Thyroid gland (tissue), 4 donors: ENCODE measurements at regions not wholly inside any gene's neighbourhood (a gene's known extent, or its start where the extent isn't known, plus 50 kb on each side); places are given as distances from the start of the nearest gene placed in this dataset.
"Not testable (repeated sequence)": the region's sequence is repeated elsewhere in the genome, so short reads cannot be mapped to it uniquely, and the experiment has no call there.

Experiments used
- DNase-seq, 2 donors: peaks; one replicate each; pipeline ENCODE4 v3.0.0-alpha.2; 2019
- H3K27ac ChIP-seq, 3 donors: fragments of 200-600 bp; sonication (generic); 1 replicate in 2 of 3; 2 replicates in 1 of 3; pipeline ENCODE4 v1.5.1; 2016 to 2019; ENCODE audit warnings: mild to moderate bottlenecking in 1 of 3, moderate library complexity in 1 of 3
- H3K27me3 ChIP-seq: fragments of 200-600 bp; sonication (generic); one replicate; pipeline ENCODE4 v1.5.1; 2019
- H3K36me3 ChIP-seq, 2 donors: fragments of 200-600 bp; sonication (generic); one replicate each; pipeline ENCODE4 v1.5.1; 2016 to 2019
- H3K4me1 ChIP-seq, 2 donors: fragments of 200-600 bp; sonication (generic); one replicate each; pipeline ENCODE4 v1.5.1; 2017 to 2019
- H3K4me3 ChIP-seq, 3 donors: fragments of 200-600 bp; sonication (generic); replicated peaks in 1 of 3; 1 replicate in 2 of 3; 2 replicates in 1 of 3; pipeline ENCODE4 v1.5.1; 2016; ENCODE audit warnings: mild to moderate bottlenecking in 1 of 3
- H3K9me3 ChIP-seq: fragments of 200-600 bp; sonication (generic); one replicate; pipeline ENCODE4 v1.5.1; 2017
- CTCF ChIP-seq, 6 experiments: fragments of 200-600 bp in 3 of 6; fragments of 450-650 bp in 3 of 6; sonication (generic) in 3 of 6; IDR thresholded peaks; one replicate each; pipeline ENCODE4 v1.5.1; 2016 to 2019; ENCODE audit warnings: antibody characterized with exemption in 6 of 6, mild to moderate bottlenecking in 2 of 6, inconsistent platforms in 1 of 6, moderate library complexity in 1 of 6
- POLR2A ChIP-seq, 2 donors: fragments of 450-650 bp; IDR thresholded peaks; one replicate each; pipeline ENCODE4 v1.6.1; 2017; ENCODE audit warnings: antibody characterized with exemption in 2 of 2, mild to moderate bottlenecking in 2 of 2, moderate library complexity in 1 of 2
- WGBS, 2 donors: methylation state at CpG; one replicate each; pipeline ENCODE4 v1.1.5; 2017; 5-methylcytosine and 5-hydroxymethylcytosine counted together
- intact Hi-C: fragments of 100-400 bp; cut with DNase I; formaldehyde crosslinking; loops from one replicate; pipeline ENCODE4 v1.15.1; 2023

DNA sequence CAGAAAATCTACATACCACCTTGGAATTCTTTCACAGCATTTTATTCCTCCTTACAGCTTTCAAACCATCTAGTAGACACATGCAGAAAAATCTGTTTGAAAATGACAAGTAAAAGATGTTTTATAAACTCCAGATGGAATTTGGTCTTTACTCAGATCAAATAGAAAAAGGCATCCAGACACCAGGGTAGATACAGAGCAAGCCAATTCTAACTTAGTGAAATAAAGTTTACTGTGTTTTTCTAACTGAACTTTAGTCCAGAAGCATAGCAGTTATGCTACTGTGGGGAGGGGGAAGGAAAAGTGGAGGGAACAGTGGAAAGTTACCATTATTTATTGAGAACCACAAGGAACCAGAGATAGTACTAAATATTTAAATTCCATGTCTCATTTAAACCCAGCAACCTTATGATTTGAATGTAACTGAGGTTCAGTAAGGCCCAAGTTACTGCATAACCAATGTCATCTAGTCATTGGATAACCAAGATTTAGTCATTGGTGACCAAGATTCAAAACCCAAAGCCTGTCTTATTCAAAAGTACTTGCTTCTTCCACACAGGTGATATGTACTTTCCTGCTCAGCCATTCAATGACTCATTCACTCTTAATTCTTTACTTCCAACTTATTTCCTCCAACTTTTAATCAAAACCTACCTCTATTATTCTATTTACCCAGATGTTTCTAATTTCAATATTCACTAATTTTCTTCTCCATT is 57.7 kb downstream of the RAD51AP2 start:
- H3K27ac ChIP-seq: no peak overlapping the region
- H3K27me3 ChIP-seq: no peaks in the 10 kb centered on the region
- H3K4me1 ChIP-seq: no peaks in the 10 kb centered on the region
- TF ChIP-seq CTCF (IDR thresholded peaks at IDR 0.05) (no peak), POLR2A (IDR thresholded peaks at IDR 0.05) (no peak)
- intact Hi-C loops: no loop called here
- no peak for DNase-seq
- no peaks in the 10 kb centered on the region for H3K36me3 ChIP-seq
- no peaks in the 10 kb centered on the region for H3K9me3 ChIP-seq
- no peak overlapping the region for H3K4me3 ChIP-seq

GRCh38 chr2:17455343-17455742 is 62.9 kb downstream of the RAD51AP2 start:
- no peak for DNase-seq
- Histone ChIP-seq H3K27ac (no peak overlapping the region), H3K9me3 (no peaks in the 10 kb centered on the region), H3K4me1 (no peaks in the 10 kb centered on the region), H3K4me3 (no peak overlapping the region), H3K27me3 (no peaks in the 10 kb centered on the region), H3K36me3 (no peaks in the 10 kb centered on the region)
- WGBS, 2 donors: 47 to 88% methylated on average over 2 of the region's 2 CpGs
- intact Hi-C loops: no loop called here
- TF ChIP-seq CTCF (IDR thresholded peaks at IDR 0.05) (no peak), POLR2A (IDR thresholded peaks at IDR 0.05) (no peak)

GRCh38 chr2:17446191-17446590 is 72.0 kb downstream of the RAD51AP2 start:
- H3K4me1 ChIP-seq, H3K27ac ChIP-seq, H3K27me3 ChIP-seq, H3K4me3 ChIP-seq, DNase-seq, intact Hi-C loops, H3K36me3 ChIP-seq, H3K9me3 ChIP-seq: not testable (repeated sequence)
- 82 to 85% methylated on average over 3 of the region's 3 CpGs for WGBS, 2 donors

GRCh38 chr2:17445744-17446143 is 72.5 kb downstream of the RAD51AP2 start:
- H3K36me3 ChIP-seq: no peaks in the 10 kb centered on the region
- no peaks in the 10 kb centered on the region for H3K9me3 ChIP-seq
- no peak for TF ChIP-seq CTCF (IDR thresholded peaks at IDR 0.05)
- no peak for TF ChIP-seq POLR2A (IDR thresholded peaks at IDR 0.05)
- no peak overlapping the region for H3K4me3 ChIP-seq
- no peaks in the 10 kb centered on the region for H3K27me3 ChIP-seq
- H3K4me1 ChIP-seq: no peaks in the 10 kb centered on the region
- intact Hi-C loops: no loop called here
- H3K27ac ChIP-seq: no peak overlapping the region
- DNase-seq: no peak
- 100% methylated on average over 1 of the region's 1 CpG; no CpG with 5 or more reads in 1 of the 2 donors for WGBS, 2 donors

GRCh38 chr2:17442334-17442733 is 75.9 kb downstream of the RAD51AP2 start:
- no peak for DNase-seq
- no peak overlapping the region for H3K4me3 ChIP-seq
- intact Hi-C loops: no loop called here
- no peaks in the 10 kb centered on the region for H3K36me3 ChIP-seq
- TF ChIP-seq POLR2A (IDR thresholded peaks at IDR 0.05) (no peak), CTCF (IDR thresholded peaks at IDR 0.05) (no peak)
- no peaks in the 10 kb centered on the region for H3K9me3 ChIP-seq
- H3K27me3 ChIP-seq: no peaks in the 10 kb centered on the region
- H3K27ac ChIP-seq: no peak overlapping the region
- no peaks in the 10 kb centered on the region for H3K4me1 ChIP-seq
- WGBS, 2 donors: 90 to 92% methylated on average over 2 of the region's 2 CpGs
